SU-DHL-6 (cell line): ENCODE measurements at regions not wholly inside any gene's neighbourhood (a gene's known extent, or its start where the extent isn't known, plus 50 kb on each side); places are given as distances from the start of the nearest gene placed in this dataset.
"Not testable (repeated sequence)": the region's sequence is repeated elsewhere in the genome, so short reads cannot be mapped to it uniquely, and the experiment has no call there.

ENCODE experiments used
- H2AFZ ChIP-seq: fragments of 200-600 bp; sonication (generic); 2 replicates; pipeline ENCODE4 v1.6.1; 2014; ENCODE audit warnings: low read depth, mild to moderate bottlenecking, moderate library complexity, mixed read lengths, antibody characterized with exemption, low read length; ENCODE audit not compliant: severe bottlenecking
- H3F3A ChIP-seq: fragments of 200-600 bp; shearing (Covaris generic); 2 replicates; pipeline ENCODE4 v1.6.0; 2016; ENCODE audit warnings: antibody characterized with exemption, mild to moderate bottlenecking; ENCODE audit not compliant: insufficient read depth
- H3K27ac ChIP-seq: fragments of 200-600 bp; sonication (generic); 2 replicates; pipeline ENCODE4 v1.5.1; 2016; ENCODE audit warnings: low read depth, mild to moderate bottlenecking, low read length, moderate library complexity, mixed read lengths
- H3K27me3 ChIP-seq: fragments of 200-600 bp; sonication (generic), shearing (Covaris generic); 2 replicates; pipeline ENCODE4 v1.6.0; 2014; ENCODE audit warnings: mild to moderate bottlenecking, low read length
- H3K36me3 ChIP-seq: fragments of 200-600 bp; sonication (generic); 2 replicates; pipeline ENCODE4 v1.6.1; 2014; ENCODE audit warnings: mild to moderate bottlenecking, low read length, mixed read lengths
- H3K4me2 ChIP-seq: fragments of 300-600, 200-600 bp; shearing (Covaris generic), sonication (generic); 2 replicates; pipeline ENCODE4 v1.6.0; 2014; ENCODE audit warnings: low read length, low read depth, mild to moderate bottlenecking; ENCODE audit not compliant: poor library complexity, severe bottlenecking
- H3K4me3 ChIP-seq: fragments of 200-600 bp; sonication (generic); 2 replicates; pipeline ENCODE4 v1.5.1; 2014; ENCODE audit warnings: antibody characterized with exemption, low read length, mild to moderate bottlenecking, mixed read lengths; ENCODE audit not compliant: insufficient read depth, poor library complexity, severe bottlenecking
- H3K79me2 ChIP-seq: fragments of 200-600 bp; sonication (generic); 2 replicates; pipeline ENCODE4 v1.6.1; 2014; ENCODE audit warnings: mild to moderate bottlenecking, low read length, moderate library complexity; ENCODE audit not compliant: insufficient read depth
- H3K9ac ChIP-seq: fragments of 200-600 bp; sonication (generic); 2 replicates; pipeline ENCODE4 v1.7.0; 2014; ENCODE audit warnings: mild to moderate bottlenecking, low read length
- H3K9me2 ChIP-seq: fragments of 200-600 bp; sonication (generic); replicated peaks from 2 replicates; pipeline ENCODE4 v1.6.1; 2014; ENCODE audit warnings: low read length; ENCODE audit not compliant: insufficient read depth
- H3K9me3 ChIP-seq: fragments of 200-600 bp; sonication (generic); 2 replicates; pipeline ENCODE4 v1.6.1; 2014; ENCODE audit warnings: low read length, mixed read lengths; ENCODE audit not compliant: insufficient read depth
- H4K20me1 ChIP-seq: fragments of 200-600 bp; sonication (generic); 2 replicates; pipeline ENCODE4 v1.6.1; 2014; ENCODE audit warnings: low read depth, mild to moderate bottlenecking, antibody characterized with exemption, low read length, moderate library complexity, mixed read lengths
- CTCF ChIP-seq: fragments of 200-600 bp; sonication (generic); IDR thresholded peaks from one replicate; pipeline ENCODE4 v1.5.1; 2017; ENCODE audit warnings: antibody characterized with exemption, mild to moderate bottlenecking, low read length, moderate library complexity; ENCODE audit not compliant: insufficient read depth, poor library complexity, severe bottlenecking
- EZH2phosphoT487 ChIP-seq: fragments of 200-600 bp; sonication (generic), shearing (Covaris generic); conservative IDR thresholded peaks from 2 replicates; pipeline ENCODE4 v1.6.1; 2018; ENCODE audit warnings: mild to moderate bottlenecking, antibody characterized with exemption, low read length, moderate library complexity, mixed read lengths

GRCh38 chr22:25397616-25398015, 166.9 kb upstream of the GRK3 start:
- no peak overlapping the region for H3K4me3 ChIP-seq
- H3F3A ChIP-seq = no peaks in the 10 kb centered on the region
- no peak overlapping the region for H3K27ac ChIP-seq
- no peak overlapping the region for H2AFZ ChIP-seq
- H3K79me2 ChIP-seq = no peaks in the 10 kb centered on the region
- H3K9me3 ChIP-seq = no peaks in the 10 kb centered on the region
- H4K20me1 ChIP-seq = no peaks in the 10 kb centered on the region
- no peak overlapping the region for H3K9ac ChIP-seq
- H3K27me3 ChIP-seq = no peaks in the 10 kb centered on the region
- no peak overlapping the region for H3K4me2 ChIP-seq
- H3K36me3 ChIP-seq = no peaks in the 10 kb centered on the region
- TF ChIP-seq EZH2phosphoT487 = no peak
- no peak for TF ChIP-seq CTCF
- H3K9me2 ChIP-seq = no peaks in the 10 kb centered on the region

- H3K36me3 ChIP-seq, H3K4me3 ChIP-seq, H3F3A ChIP-seq, H3K9me3 ChIP-seq, H3K4me2 ChIP-seq, H4K20me1 ChIP-seq, H2AFZ ChIP-seq, H3K9ac ChIP-seq, H3K79me2 ChIP-seq, H3K27ac ChIP-seq, H3K9me2 ChIP-seq, H3K27me3 ChIP-seq: not testable (repeated sequence)
These were observed 165.8 kb upstream of the GRK3 start for GRCh38 chr22:25398591-25399062.

GRCh38 chr22:25399649-25400151, 164.8 kb upstream of the GRK3 start:
- Histone ChIP-seq H3K27me3 (no peaks in the 10 kb centered on the region), H4K20me1 (no peaks in the 10 kb centered on the region), H3K36me3 (no peaks in the 10 kb centered on the region), H3K9me2 (no peaks in the 10 kb centered on the region), H2AFZ (no peak overlapping the region), H3K4me3 (no peak overlapping the region), H3K9me3 (no peaks in the 10 kb centered on the region), H3K9ac (no peak overlapping the region), H3F3A (no peaks in the 10 kb centered on the region), H3K27ac (no peak overlapping the region), H3K4me2 (no peak overlapping the region), H3K79me2 (peaks cover 5% of the 10 kb centered on the region; the same call in 1 of the 2 replicates)
- TF ChIP-seq EZH2phosphoT487 (no peak), CTCF (no peak)

- H3K27ac ChIP-seq = no peak overlapping the region
- no peaks in the 10 kb centered on the region for H3K27me3 ChIP-seq
- no peaks in the 10 kb centered on the region for H3K9me3 ChIP-seq
- no peaks in the 10 kb centered on the region for H3K9me2 ChIP-seq
- no peak overlapping the region for H2AFZ ChIP-seq
- no peaks in the 10 kb centered on the region for H3K36me3 ChIP-seq
- H3K9ac ChIP-seq = no peak overlapping the region
- H3K4me2 ChIP-seq = no peak overlapping the region
- H3K79me2 ChIP-seq = peaks cover 5% of the 10 kb centered on the region; the same call in 1 of the 2 replicates
- H3F3A ChIP-seq = no peaks in the 10 kb centered on the region
- H3K4me3 ChIP-seq = no peak overlapping the region
- TF ChIP-seq CTCF (no peak), EZH2phosphoT487 (no peak)
- no peaks in the 10 kb centered on the region for H4K20me1 ChIP-seq
These were observed 162.3 kb upstream of the GRK3 start for GRCh38 chr22:25402160-25402500.
